Left forelimb (tissue), 1 donor: ENCODE measurements at regions not wholly inside any gene's neighbourhood (a gene's known extent, or its start where the extent isn't known, plus 50 kb on each side); places are given as distances from the start of the nearest gene placed in this dataset.

Experiments used
- DNase-seq: peaks from one replicate; pipeline ENCODE4 v3.0.0-alpha.2; 2018; ENCODE audit warnings: low spot score

GRCh38 chr1:168455764-168456163, 88.0 kb downstream of the XCL2 start:
- DNase-seq = no peak

- DNase-seq = no peak
Observed at GRCh38 chr1:168454211-168454815, 89.5 kb downstream of the XCL2 start.

GRCh38 chr1:168453056-168453455, 90.7 kb downstream of the XCL2 start:
- no peak for DNase-seq

- no peak for DNase-seq
Observed at GRCh38 chr1:168452329-168452728, 91.5 kb downstream of the XCL2 start.

- no peak for DNase-seq
Observed at GRCh38 chr1:168447871-168448270, 95.9 kb downstream of the XCL2 start.

GRCh38 chr1:168446081-168446480, 97.7 kb downstream of the XCL2 start:
- DNase-seq = no peak

GRCh38 chr1:168443899-168444298, 99.9 kb downstream of the XCL2 start:
- DNase-seq = no peak

GRCh38 chr1:168443356-168443755, 100.4 kb downstream of the XCL2 start:
- no peak for DNase-seq

GRCh38 chr1:168442931-168443330, 100.9 kb downstream of the XCL2 start:
- DNase-seq = no peak

- DNase-seq = no peak
Observed at GRCh38 chr1:168441745-168442144, 102.1 kb downstream of the XCL2 start.

- peak; percentile 74 for DNase-seq
Observed at GRCh38 chr1:168439456-168440375, 104.1 kb downstream of the XCL2 start.

- no peak for DNase-seq
Observed at GRCh38 chr1:168438626-168439025, 105.2 kb downstream of the XCL2 start.

GRCh38 chr1:168437821-168438220, 106.0 kb downstream of the XCL2 start:
- DNase-seq = no peak

- DNase-seq = no peak
Observed at GRCh38 chr1:168435439-168435838, 108.4 kb downstream of the XCL2 start.

GRCh38 chr1:168433238-168433637, 110.6 kb downstream of the XCL2 start:
- no peak for DNase-seq

GRCh38 chr1:168431882-168432281, 111.9 kb downstream of the XCL2 start:
- no peak for DNase-seq

- DNase-seq = no peak
Observed at GRCh38 chr1:168430321-168430720, 113.5 kb downstream of the XCL2 start.

- no peak for DNase-seq
Observed at GRCh38 chr1:168428063-168428731, 115.6 kb downstream of the XCL2 start.

GRCh38 chr1:168427051-168427450, 116.7 kb downstream of the XCL2 start:
- DNase-seq = no peak

GRCh38 chr1:168424281-168424680, 119.5 kb downstream of the XCL2 start:
- no peak for DNase-seq

- DNase-seq = no peak
Observed at GRCh38 chr1:168422203-168422847, 121.5 kb downstream of the XCL2 start.

- no peak for DNase-seq
Observed at GRCh38 chr1:168421399-168422004, 122.3 kb downstream of the XCL2 start.
